GM10248 (cell line): ENCODE measurements at regions not wholly inside any gene's neighbourhood (a gene's known extent, or its start where the extent isn't known, plus 50 kb on each side); places are given as distances from the start of the nearest gene placed in this dataset.

Experiments
- CTCF ChIA-PET: fragments of 300-600 bp; sonication (Branson Sonifier 250); formaldehyde crosslinking; extraction: SDS; loops from one replicate; lab custom pipeline; 2021; ENCODE audit warnings: antibody characterized with exemption; lab: Yijun Ruan, JAX
- POLR2A ChIA-PET: fragments of 350-650 bp; sonication (Branson Sonifier 250); formaldehyde crosslinking; extraction: SDS; loops from one replicate; lab custom pipeline; 2020; ENCODE audit warnings: antibody characterized with exemption; lab: Yijun Ruan, JAX
- DNase-seq: peaks from one replicate; pipeline ENCODE4 v3.0.0; 2012; ENCODE audit errors: extremely low spot score
- CTCF ChIP-seq: IDR thresholded peaks from 2 replicates; pipeline ENCODE4 v1.5.1; 2012; ENCODE audit warnings: mild to moderate bottlenecking, low read depth; ENCODE audit errors: extremely low read depth, missing control alignments, control extremely low read depth

DNA sequence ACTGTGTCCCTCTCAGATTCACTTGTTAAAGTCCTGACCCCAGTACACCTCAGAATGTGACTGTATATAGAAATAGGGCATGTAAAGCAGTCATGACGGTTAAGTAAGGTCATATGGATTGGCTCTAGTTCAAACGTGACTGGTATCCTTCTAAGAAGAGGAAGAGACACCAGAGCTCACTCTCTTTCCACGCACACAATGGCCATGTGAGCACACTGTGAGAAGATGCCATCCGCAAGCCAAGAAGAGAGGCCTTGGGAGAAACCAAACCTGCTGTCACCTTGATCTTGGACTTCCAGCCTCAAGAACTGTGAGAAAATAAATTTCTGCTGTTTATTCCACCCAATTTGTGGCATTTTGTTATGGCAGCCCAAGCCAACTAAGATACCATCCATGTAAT, 56.8 kb upstream of the IRF2BP2 start:
- ChIA-PET POLR2A (no interaction called here), CTCF (interaction anchor here (0.9 to 1.4 kb wide), 3 partner anchors 9 to 417 kb away, joined by 3 to 4 read pairs (median 3); no protein-coding TSS in a partner anchor)
- DNase-seq = no peak
- TF ChIP-seq CTCF = no peak

- POLR2A ChIA-PET = no interaction called here
- no peak for DNase-seq
- no peak for TF ChIP-seq CTCF
- CTCF ChIA-PET = interaction anchor here (0.9 to 1.4 kb wide), 3 partner anchors 8 to 417 kb away, joined by 3 to 4 read pairs (median 3); no protein-coding TSS in a partner anchor
Measured at GRCh38 chr1:234665975-234666605, 56.1 kb upstream of the IRF2BP2 start.

GRCh38 chr1:234662148-234662547, 52.2 kb upstream of the IRF2BP2 start:
- POLR2A ChIA-PET = no interaction called here

GRCh38 chr1:234661317-234661928, 51.4 kb upstream of the IRF2BP2 start:
- ChIA-PET POLR2A (no interaction called here), CTCF (no interaction called here)
- no peak for DNase-seq
- TF ChIP-seq CTCF = no peak

More at GRCh38 chr1:234662148-234662547, 52.2 kb upstream of the IRF2BP2 start:
- CTCF ChIA-PET = no interaction called here
- TF ChIP-seq CTCF = no peak
- DNase-seq = no peak

DNA sequence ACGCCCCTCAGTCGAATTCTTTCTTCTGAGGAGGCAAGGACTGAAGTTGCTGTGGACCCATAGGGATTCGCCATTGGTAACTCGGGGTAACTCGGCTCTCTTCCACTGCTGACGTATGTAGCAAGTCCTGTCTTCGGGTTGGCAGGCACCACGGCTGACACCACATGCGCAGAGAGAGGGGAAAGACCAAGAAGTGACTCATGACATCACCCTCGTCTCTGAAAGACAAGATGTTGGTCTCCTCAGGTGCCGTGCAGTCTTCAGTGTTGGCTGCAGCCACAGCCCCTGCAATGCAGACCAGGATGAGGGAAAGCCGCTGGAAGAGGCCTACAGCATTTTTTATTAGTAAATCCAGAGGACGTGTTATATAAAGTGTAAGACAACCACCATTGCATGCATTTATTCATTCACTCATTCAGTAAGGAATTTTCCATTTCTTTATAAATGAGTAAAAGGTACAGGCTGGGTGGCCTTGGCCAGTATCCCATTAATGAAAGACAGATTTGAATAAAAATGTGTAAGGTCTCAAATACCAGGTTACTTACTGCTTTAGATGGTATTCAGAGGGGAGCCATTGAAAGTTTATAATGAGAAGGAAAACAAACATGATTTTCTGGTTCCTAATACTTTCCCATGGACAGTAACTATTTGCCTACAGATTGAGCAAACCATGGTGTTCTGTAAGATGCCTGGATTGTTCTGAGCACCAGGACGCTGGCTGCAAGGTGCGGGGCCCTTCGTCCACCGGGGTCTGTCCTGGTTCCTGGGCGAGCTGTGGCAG, 50.7 kb upstream of the IRF2BP2 start:
- POLR2A ChIA-PET = no interaction called here
- no peak for TF ChIP-seq CTCF
- CTCF ChIA-PET = no interaction called here
- DNase-seq = no peak
